ENCODE measurements at regions not wholly inside any gene's neighbourhood (a gene's known extent, or its start where the extent isn't known, plus 50 kb on each side); places are given as distances from the start of the nearest gene placed in this dataset.

GRCh38 chr14:105848570-105848969 is 322.2 kb downstream of the TMEM121 start:
- TF ChIP-seq CTCF (IDR thresholded peaks at IDR 0.05; ENCODE audit: low read depth, low read length, missing input control) (no peak), ZBTB33 (IDR thresholded peaks at IDR 0.05) (no peak), REST (IDR thresholded peaks at IDR 0.05) (no peak), FOXA1 (IDR thresholded peaks at IDR 0.05) (no peak), TAF1 (conservative IDR thresholded peaks at IDR 0.05) (no peak)
- TF ChIP-seq, protein P1, sequence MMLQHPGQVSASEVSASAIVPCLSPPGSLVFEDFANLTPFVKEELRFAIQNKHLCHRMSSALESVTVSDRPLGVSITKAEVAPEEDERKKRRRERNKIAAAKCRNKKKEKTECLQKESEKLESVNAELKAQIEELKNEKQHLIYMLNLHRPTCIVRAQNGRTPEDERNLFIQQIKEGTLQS (IDR thresholded peaks at IDR 0.05): no peak
- TF ChIP-seq, protein P2, sequence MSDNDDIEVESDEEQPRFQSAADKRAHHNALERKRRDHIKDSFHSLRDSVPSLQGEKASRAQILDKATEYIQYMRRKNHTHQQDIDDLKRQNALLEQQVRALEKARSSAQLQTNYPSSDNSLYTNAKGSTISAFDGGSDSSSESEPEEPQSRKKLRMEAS (IDR thresholded peaks at IDR 0.05): no peak
